ENCODE measurements at regions not wholly inside any gene's neighbourhood (a gene's known extent, or its start where the extent isn't known, plus 50 kb on each side); places are given as distances from the start of the nearest gene placed in this dataset.

- no peaks in the 10 kb centered on the region for H4K20me1 ChIP-seq (ENCODE audit: insufficient read depth, low read length)
- H3K36me3 ChIP-seq (ENCODE audit: insufficient read depth, low read length) = no peaks in the 10 kb centered on the region
- peaks cover 17% of the 10 kb centered on the region for H3K4me1 ChIP-seq (ENCODE audit: insufficient read depth, low read length)
- no peak for TF ChIP-seq CTCF (IDR thresholded peaks at IDR 0.05; ENCODE audit: extremely low read depth, low read depth, low read length)
- peak overlapping the region; percentile 30 for H3K27ac ChIP-seq (ENCODE audit: low read depth, low read length)
- no peaks in the 10 kb centered on the region for H3K79me2 ChIP-seq (ENCODE audit: insufficient read depth, low read length)
- DNase-seq (ENCODE audit: insufficient read length, low spot score, missing footprints) = peak; percentile 58
- H3K4me3 ChIP-seq (ENCODE audit: insufficient read depth, low read length) = no peak overlapping the region
- peak overlapping the region; percentile 9 for H3K4me2 ChIP-seq (ENCODE audit: insufficient read depth, low read length)
- H2AFZ ChIP-seq (ENCODE audit: low read length) = no peak overlapping the region
- no peaks in the 10 kb centered on the region for H3K9me3 ChIP-seq (ENCODE audit: low read depth, low read length)
- H3K27me3 ChIP-seq (ENCODE audit: insufficient read depth, low read length) = no peaks in the 10 kb centered on the region
Measured at GRCh38 chr16:59698346-59699020, 964.4 kb upstream of the GOT2 start.

- Histone ChIP-seq H3K9me3 (ENCODE audit: low read depth, low read length) (no peaks in the 10 kb centered on the region), H3K27ac (ENCODE audit: low read depth, low read length) (peak overlapping the region; percentile 30), H4K20me1 (ENCODE audit: insufficient read depth, low read length) (no peaks in the 10 kb centered on the region), H3K4me2 (ENCODE audit: insufficient read depth, low read length) (peak overlapping the region; percentile 9), H3K27me3 (ENCODE audit: insufficient read depth, low read length) (no peaks in the 10 kb centered on the region), H3K4me1 (ENCODE audit: insufficient read depth, low read length) (peaks cover 17% of the 10 kb centered on the region), H3K4me3 (ENCODE audit: insufficient read depth, low read length) (no peak overlapping the region), H3K79me2 (ENCODE audit: insufficient read depth, low read length) (no peaks in the 10 kb centered on the region), H2AFZ (ENCODE audit: low read length) (no peak overlapping the region), H3K36me3 (ENCODE audit: insufficient read depth, low read length) (no peaks in the 10 kb centered on the region)
- TF ChIP-seq CTCF (IDR thresholded peaks at IDR 0.05; ENCODE audit: extremely low read depth, low read depth, low read length) = no peak
- no peak for DNase-seq (ENCODE audit: insufficient read length, low spot score, missing footprints)
Measured at GRCh38 chr16:59697761-59698160, 963.6 kb upstream of the GOT2 start.

- no peak for DNase-seq (ENCODE audit: insufficient read length, low spot score, missing footprints)
- Histone ChIP-seq H3K4me2 (ENCODE audit: insufficient read depth, low read length) (peak overlapping the region; percentile 9), H4K20me1 (ENCODE audit: insufficient read depth, low read length) (no peaks in the 10 kb centered on the region), H3K36me3 (ENCODE audit: insufficient read depth, low read length) (no peaks in the 10 kb centered on the region), H3K4me3 (ENCODE audit: insufficient read depth, low read length) (no peak overlapping the region), H3K4me1 (ENCODE audit: insufficient read depth, low read length) (peaks cover 17% of the 10 kb centered on the region), H3K27me3 (ENCODE audit: insufficient read depth, low read length) (no peaks in the 10 kb centered on the region), H2AFZ (ENCODE audit: low read length) (no peak overlapping the region), H3K9me3 (ENCODE audit: low read depth, low read length) (no peaks in the 10 kb centered on the region), H3K79me2 (ENCODE audit: insufficient read depth, low read length) (no peaks in the 10 kb centered on the region), H3K27ac (ENCODE audit: low read depth, low read length) (no peak overlapping the region)
- no peak for TF ChIP-seq CTCF (IDR thresholded peaks at IDR 0.05; ENCODE audit: extremely low read depth, low read depth, low read length)
Measured at GRCh38 chr16:59697236-59697635, 963.1 kb upstream of the GOT2 start.

- H3K4me1 ChIP-seq (ENCODE audit: insufficient read depth, low read length) = peaks cover 17% of the 10 kb centered on the region
- H4K20me1 ChIP-seq (ENCODE audit: insufficient read depth, low read length) = no peaks in the 10 kb centered on the region
- H3K79me2 ChIP-seq (ENCODE audit: insufficient read depth, low read length) = no peaks in the 10 kb centered on the region
- no peaks in the 10 kb centered on the region for H3K27me3 ChIP-seq (ENCODE audit: insufficient read depth, low read length)
- no peak overlapping the region for H3K27ac ChIP-seq (ENCODE audit: low read depth, low read length)
- no peak for DNase-seq (ENCODE audit: insufficient read length, low spot score, missing footprints)
- TF ChIP-seq CTCF (IDR thresholded peaks at IDR 0.05; ENCODE audit: extremely low read depth, low read depth, low read length) = no peak
- H3K4me2 ChIP-seq (ENCODE audit: insufficient read depth, low read length) = no peak overlapping the region
- H2AFZ ChIP-seq (ENCODE audit: low read length) = no peak overlapping the region
- H3K9me3 ChIP-seq (ENCODE audit: low read depth, low read length) = no peaks in the 10 kb centered on the region
- H3K4me3 ChIP-seq (ENCODE audit: insufficient read depth, low read length) = no peak overlapping the region
- H3K36me3 ChIP-seq (ENCODE audit: insufficient read depth, low read length) = no peaks in the 10 kb centered on the region
Measured at GRCh38 chr16:59696495-59696894, 962.4 kb upstream of the GOT2 start.
